Gastrocnemius medialis (tissue), 4 donors: ENCODE measurements at regions not wholly inside any gene's neighbourhood (a gene's known extent, or its start where the extent isn't known, plus 50 kb on each side); places are given as distances from the start of the nearest gene placed in this dataset.

Experiments used
- CTCF ChIP-seq, 5 experiments: fragments of 450-650 bp in 3 of 5; fragments of 200-600 bp in 2 of 5; sonication (generic) in 2 of 5; IDR thresholded peaks in 4 of 5; conservative IDR thresholded peaks in 1 of 5; 1 replicate in 4 of 5; 2 replicates in 1 of 5; pipeline ENCODE4 v1.5.1; 2016 to 2019; ENCODE audit warnings: antibody characterized with exemption in 5 of 5, mild to moderate bottlenecking in 3 of 5, moderate library complexity in 3 of 5
- POLR2A ChIP-seq, 2 donors: fragments of 450-650 bp; IDR thresholded peaks; one replicate each; pipeline ENCODE4 v1.6.1; 2017; ENCODE audit warnings: antibody characterized with exemption in 2 of 2, mild to moderate bottlenecking in 2 of 2, moderate library complexity in 2 of 2

- TF ChIP-seq CTCF (IDR thresholded peaks at IDR 0.05 in 4 of 5, conservative IDR thresholded peaks at IDR 0.05 in 1 of 5) (no peak), POLR2A (IDR thresholded peaks at IDR 0.05) (no peak)
Measured at GRCh38 chr12:94031763-94032162, 116.6 kb upstream of the PLXNC1 start.
